ENCODE measurements at regions not wholly inside any gene's neighbourhood (a gene's known extent, or its start where the extent isn't known, plus 50 kb on each side); places are given as distances from the start of the nearest gene placed in this dataset.

DNA sequence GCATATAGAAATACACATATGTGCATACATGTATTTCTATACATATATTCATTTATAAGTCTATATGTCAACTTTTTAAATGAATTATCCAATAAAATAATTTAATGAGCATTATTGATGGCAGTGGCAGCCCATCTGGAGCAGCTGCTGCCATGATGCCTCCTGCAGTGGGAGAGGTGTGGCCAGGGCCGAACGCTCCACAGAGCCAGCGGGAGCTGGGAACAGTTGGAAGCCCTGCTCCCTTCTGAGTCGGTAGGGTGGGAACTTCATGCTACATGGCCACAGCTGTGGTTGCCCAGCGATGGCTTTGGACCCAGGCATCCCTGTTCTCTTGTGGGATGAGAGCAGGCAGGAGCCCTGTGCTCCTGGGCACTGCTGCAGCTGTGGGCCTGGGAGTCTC is 812.4 kb upstream of the CTNND2 start:
- Histone ChIP-seq H3K4me1 (no peaks in the 10 kb centered on the region), H3K27ac (no peak overlapping the region), H3K9me3 (no peaks in the 10 kb centered on the region), H3K27me3 (no peaks in the 10 kb centered on the region), H3K36me3 (no peaks in the 10 kb centered on the region), H3K4me3 (no peak overlapping the region)
- WGBS, 2 donors, result 92% methylated on average over 5 of the region's 5 CpGs
- TF ChIP-seq, protein P1, sequence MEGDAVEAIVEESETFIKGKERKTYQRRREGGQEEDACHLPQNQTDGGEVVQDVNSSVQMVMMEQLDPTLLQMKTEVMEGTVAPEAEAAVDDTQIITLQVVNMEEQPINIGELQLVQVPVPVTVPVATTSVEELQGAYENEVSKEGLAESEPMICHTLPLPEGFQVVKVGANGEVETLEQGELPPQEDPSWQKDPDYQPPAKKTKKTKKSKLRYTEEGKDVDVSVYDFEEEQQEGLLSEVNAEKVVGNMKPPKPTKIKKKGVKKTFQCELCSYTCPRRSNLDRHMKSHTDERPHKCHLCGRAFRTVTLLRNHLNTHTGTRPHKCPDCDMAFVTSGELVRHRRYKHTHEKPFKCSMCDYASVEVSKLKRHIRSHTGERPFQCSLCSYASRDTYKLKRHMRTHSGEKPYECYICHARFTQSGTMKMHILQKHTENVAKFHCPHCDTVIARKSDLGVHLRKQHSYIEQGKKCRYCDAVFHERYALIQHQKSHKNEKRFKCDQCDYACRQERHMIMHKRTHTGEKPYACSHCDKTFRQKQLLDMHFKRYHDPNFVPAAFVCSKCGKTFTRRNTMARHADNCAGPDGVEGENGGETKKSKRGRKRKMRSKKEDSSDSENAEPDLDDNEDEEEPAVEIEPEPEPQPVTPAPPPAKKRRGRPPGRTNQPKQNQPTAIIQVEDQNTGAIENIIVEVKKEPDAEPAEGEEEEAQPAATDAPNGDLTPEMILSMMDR (IDR thresholded peaks at IDR 0.05), result no peak
- TF ChIP-seq EP300 (IDR thresholded peaks at IDR 0.05), result no peak
- TF ChIP-seq POLR2A (IDR thresholded peaks at IDR 0.05), result no peak
- TF ChIP-seq POLR2AphosphoS5 (IDR thresholded peaks at IDR 0.05), result no peak
- intact Hi-C loops (cut with DNase I), result no loop called here
- no peak for DNase-seq

DNA sequence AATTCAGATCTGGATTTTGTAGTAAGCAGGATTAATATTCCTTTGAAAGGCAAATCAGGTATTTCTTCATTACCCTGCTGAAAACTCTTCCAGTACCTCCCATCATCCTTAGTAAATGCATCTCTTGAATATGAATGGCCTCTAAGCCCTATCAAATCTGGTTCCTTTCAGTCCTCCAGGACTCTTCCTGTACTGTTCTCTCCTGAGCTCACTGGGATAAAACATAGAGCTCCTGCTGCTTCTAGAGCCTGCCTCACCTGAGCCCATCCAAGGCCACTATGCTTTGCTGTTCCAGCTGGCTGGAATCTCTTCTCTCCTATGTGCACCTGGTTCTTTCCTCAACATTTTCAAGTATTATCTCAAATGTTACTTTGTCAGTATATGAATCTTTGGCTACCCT is 803.3 kb upstream of the CTNND2 start:
- Histone ChIP-seq H3K27me3 (no peaks in the 10 kb centered on the region), H3K9me3 (no peaks in the 10 kb centered on the region), H3K4me1 (no peaks in the 10 kb centered on the region), H3K27ac (no peak overlapping the region), H3K36me3 (no peaks in the 10 kb centered on the region), H3K4me3 (no peak overlapping the region)
- no peak for TF ChIP-seq EP300 (IDR thresholded peaks at IDR 0.05)
- no peak for TF ChIP-seq POLR2AphosphoS5 (IDR thresholded peaks at IDR 0.05)
- TF ChIP-seq POLR2A (IDR thresholded peaks at IDR 0.05), result no peak
- TF ChIP-seq, protein P1 (IDR thresholded peaks at IDR 0.05), result no peak
- no peak for DNase-seq
- intact Hi-C loops (cut with DNase I), result no loop called here

DNA sequence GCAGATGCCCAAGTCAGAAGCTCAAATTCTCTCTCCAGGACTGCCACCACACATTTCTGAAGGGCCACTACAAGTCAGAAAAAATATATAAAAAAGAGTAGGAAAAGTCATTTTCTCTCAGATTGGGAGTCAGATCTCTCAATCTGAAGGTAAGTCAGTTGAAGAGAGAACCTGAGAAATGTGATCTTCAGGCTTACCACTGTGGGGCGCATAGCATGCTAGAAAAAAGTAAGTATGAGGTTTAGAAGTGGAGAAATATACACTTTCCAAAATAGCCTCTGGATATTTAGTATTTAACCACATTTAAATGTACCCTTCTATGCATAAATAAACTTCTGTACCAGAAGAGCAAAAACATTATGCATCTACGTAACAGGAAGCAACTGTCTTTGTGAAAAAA is 800.7 kb upstream of the CTNND2 start:
- Histone ChIP-seq H3K27ac (no peak overlapping the region), H3K4me1 (no peaks in the 10 kb centered on the region), H3K36me3 (no peaks in the 10 kb centered on the region), H3K27me3 (no peaks in the 10 kb centered on the region), H3K4me3 (no peak overlapping the region), H3K9me3 (no peaks in the 10 kb centered on the region)
- DNase-seq, result no peak
- intact Hi-C loops (cut with DNase I), result no loop called here
- 73 to 75% methylated on average over 2 of the region's 2 CpGs for WGBS, 2 donors
- TF ChIP-seq, protein P1 (IDR thresholded peaks at IDR 0.05), result no peak
- TF ChIP-seq EP300 (IDR thresholded peaks at IDR 0.05) (no peak), POLR2AphosphoS5 (IDR thresholded peaks at IDR 0.05) (no peak), POLR2A (IDR thresholded peaks at IDR 0.05) (no peak)

DNA sequence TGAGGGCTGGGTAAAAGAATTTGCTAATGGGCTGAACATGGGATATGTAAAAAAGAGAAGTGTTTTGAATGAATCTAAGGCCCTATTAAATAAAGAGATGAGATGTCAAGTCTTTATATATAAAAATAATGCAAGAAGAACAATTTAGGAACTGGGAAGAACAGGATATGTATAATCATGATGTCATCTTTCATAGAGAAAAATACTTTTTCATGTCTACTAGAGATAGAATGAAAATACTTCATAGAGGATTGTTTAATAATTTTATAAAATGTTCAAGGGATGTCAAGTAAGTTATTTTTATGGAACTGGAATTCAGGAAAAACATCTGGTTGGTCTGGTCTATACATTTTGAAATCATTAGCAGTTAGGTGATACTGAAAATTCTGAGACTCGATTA is 799.0 kb upstream of the CTNND2 start:
- Histone ChIP-seq H3K4me1 (no peaks in the 10 kb centered on the region), H3K4me3 (no peak overlapping the region), H3K9me3 (no peaks in the 10 kb centered on the region), H3K27ac (no peak overlapping the region), H3K27me3 (no peaks in the 10 kb centered on the region), H3K36me3 (no peaks in the 10 kb centered on the region)
- intact Hi-C loops (cut with DNase I), result no loop called here
- TF ChIP-seq, protein P1 (IDR thresholded peaks at IDR 0.05), result no peak
- TF ChIP-seq POLR2AphosphoS5 (IDR thresholded peaks at IDR 0.05), result no peak
- DNase-seq, result no peak
- WGBS, 2 donors, result 90% methylated on average over 1 of the region's 1 CpG

DNA sequence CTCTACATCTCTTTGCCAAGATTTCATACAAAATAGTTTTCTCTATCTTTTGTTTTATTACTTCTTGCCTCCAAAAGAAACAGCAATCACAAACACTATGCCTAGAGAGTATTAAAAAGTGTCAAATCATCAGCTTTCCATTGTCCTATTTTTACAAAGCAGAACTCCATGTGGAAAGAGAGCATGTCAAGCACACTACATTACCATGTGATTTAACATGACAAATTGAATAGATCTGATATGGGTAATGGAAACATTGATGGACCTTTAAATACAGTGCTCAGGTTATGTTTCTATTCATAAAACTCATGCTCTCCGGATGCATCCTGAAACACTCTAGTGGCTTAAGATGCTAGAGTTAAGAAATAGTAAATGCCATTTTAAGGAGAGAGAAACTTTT is 791.4 kb upstream of the CTNND2 start:
- DNase-seq, result no peak
- Histone ChIP-seq H3K27ac (no peak overlapping the region), H3K9me3 (no peaks in the 10 kb centered on the region), H3K36me3 (no peaks in the 10 kb centered on the region), H3K4me3 (no peak overlapping the region), H3K4me1 (no peaks in the 10 kb centered on the region), H3K27me3 (no peaks in the 10 kb centered on the region)
- intact Hi-C loops (cut with DNase I), result no loop called here
- 88 to 89% methylated on average over 1 of the region's 1 CpG for WGBS, 2 donors
- no peak for TF ChIP-seq POLR2A (IDR thresholded peaks at IDR 0.05)
- TF ChIP-seq POLR2AphosphoS5 (IDR thresholded peaks at IDR 0.05), result no peak
- TF ChIP-seq, protein P1 (IDR thresholded peaks at IDR 0.05), result no peak
- TF ChIP-seq EP300 (IDR thresholded peaks at IDR 0.05), result no peak

All from sigmoid colon (tissue), 6 donors.